ENCODE measurements at regions not wholly inside any gene's neighbourhood (a gene's known extent, or its start where the extent isn't known, plus 50 kb on each side); places are given as distances from the start of the nearest gene placed in this dataset.
A peak's percentile ranks its signal among the peaks of the same experiment; 100 is the strongest.

DNA sequence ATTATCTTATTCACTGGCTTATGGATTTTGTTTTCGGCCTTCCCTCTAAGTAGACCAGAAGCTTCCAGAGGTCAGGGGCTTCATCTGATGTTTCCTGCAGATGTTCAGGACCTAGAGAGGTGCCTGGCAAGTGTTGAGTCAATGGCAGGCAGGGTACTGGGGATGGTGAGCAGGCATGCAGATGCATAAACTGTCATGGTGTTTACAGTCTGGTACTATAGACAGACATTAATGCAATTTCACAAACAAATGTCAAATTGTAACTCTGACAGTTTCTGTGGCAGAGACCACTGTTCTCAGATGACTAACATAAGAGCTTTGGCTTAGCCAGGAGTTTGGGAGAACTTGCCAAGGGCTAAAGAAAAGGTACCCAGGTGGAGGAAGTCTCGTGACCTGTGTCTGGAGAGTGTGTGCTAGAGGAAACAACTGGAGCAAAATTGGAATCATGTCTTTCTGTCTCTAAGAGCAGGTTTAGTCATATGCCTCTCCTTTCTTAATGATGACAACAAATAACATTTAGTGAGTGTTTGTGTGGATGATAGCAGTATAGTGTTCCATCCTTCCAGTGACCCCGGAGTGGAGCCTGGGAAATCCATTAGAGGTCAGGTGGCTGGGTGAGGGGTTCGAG lies 53.7 kb upstream of the TRAK1 start:
- Mint-ChIP-seq H3K4me3 (no peak overlapping the region), H3K27me3 (no peaks in the 10 kb centered on the region), H3K4me1 (ENCODE audit: low read depth) (peaks cover 34% of the 10 kb centered on the region), H3K9me3 (no peaks in the 10 kb centered on the region), H3K27ac (no peak overlapping the region), H3K36me3 (ENCODE audit: low read depth) (peaks cover 17% of the 10 kb centered on the region)

DNA sequence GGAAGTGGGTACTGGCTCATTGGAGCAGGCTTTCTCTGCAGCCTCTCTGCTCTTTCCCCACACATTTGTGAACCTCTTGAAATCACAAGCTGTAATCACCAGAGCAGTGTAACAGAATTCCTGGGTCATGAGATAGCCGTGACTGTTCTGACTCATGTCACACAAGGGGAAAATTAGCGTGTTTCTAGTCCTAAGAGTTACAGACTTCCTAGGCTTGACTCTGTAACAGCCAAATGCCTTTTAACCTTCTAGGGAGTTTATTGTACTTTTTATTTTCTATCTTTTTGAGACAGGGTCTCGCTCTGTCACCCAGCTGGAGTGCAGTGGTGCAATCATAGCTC lies 54.7 kb upstream of the TRAK1 start:
- H3K36me3 Mint-ChIP-seq (ENCODE audit: low read depth) = peaks cover 17% of the 10 kb centered on the region
- no peak overlapping the region for H3K4me3 Mint-ChIP-seq
- H3K27me3 Mint-ChIP-seq = no peaks in the 10 kb centered on the region
- H3K4me1 Mint-ChIP-seq (ENCODE audit: low read depth) = peaks cover 42% of the 10 kb centered on the region
- no peaks in the 10 kb centered on the region for H3K9me3 Mint-ChIP-seq
- peak overlapping the region; percentile 19 for H3K27ac Mint-ChIP-seq

DNA sequence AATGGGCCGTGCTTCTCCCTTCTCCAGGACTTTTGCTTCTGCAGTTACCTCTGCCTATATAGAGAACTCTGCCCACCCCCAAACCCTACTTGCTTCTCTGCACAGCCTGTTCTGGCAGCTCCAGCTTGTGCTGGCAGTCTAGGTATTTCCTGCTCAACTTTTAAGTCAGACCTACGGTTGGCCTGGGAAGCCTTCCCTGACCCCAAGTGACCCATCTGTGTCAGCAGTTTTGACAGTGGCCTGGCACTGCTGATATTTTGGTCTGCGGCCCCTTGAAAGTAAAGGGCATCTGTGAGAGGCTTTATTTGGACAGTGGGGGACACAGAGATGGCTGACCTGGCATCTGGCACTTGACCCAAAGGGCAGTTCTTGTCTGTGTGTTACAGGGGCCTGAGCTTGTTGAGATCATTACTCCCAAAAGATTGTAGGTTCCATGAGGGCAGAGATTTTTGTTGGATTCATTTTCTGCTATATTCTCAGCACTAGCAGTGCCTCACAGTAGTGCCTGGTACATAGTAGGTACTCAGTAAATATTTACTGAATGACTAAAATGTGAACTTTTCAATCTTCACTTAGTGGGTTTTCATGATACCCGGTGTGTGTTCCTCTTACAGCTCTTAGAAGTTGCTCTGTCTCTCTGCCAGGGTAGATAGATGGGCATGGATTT lies 55.2 kb upstream of the TRAK1 start:
- H3K4me3 Mint-ChIP-seq = no peak overlapping the region
- peak overlapping the region; percentile 19 for H3K27ac Mint-ChIP-seq
- H3K4me1 Mint-ChIP-seq (ENCODE audit: low read depth) = peaks cover 42% of the 10 kb centered on the region
- H3K36me3 Mint-ChIP-seq (ENCODE audit: low read depth) = peaks cover 17% of the 10 kb centered on the region
- H3K27me3 Mint-ChIP-seq = no peaks in the 10 kb centered on the region
- no peaks in the 10 kb centered on the region for H3K9me3 Mint-ChIP-seq

DNA sequence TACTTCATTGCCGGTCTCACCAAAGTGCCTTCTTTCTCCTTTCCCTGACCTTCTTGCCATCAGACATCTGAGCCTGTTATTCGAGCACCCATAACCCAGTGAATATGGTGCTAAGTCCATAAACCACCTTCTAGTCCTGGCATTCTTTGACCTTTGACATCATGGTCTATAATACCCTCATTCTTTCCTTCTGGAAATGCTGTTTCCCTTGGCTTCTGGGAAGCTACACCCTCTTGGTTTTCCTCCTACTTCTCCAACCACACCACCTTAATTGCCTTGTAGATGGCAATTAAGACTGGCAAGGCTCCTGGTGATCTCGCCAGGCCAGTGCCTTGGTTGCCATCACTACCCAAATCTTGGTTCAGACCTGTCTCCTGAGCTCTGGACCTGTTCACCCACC lies 56.1 kb upstream of the TRAK1 start:
- H3K27ac Mint-ChIP-seq = no peak overlapping the region
- H3K9me3 Mint-ChIP-seq = no peaks in the 10 kb centered on the region
- no peak overlapping the region for H3K4me3 Mint-ChIP-seq
- H3K27me3 Mint-ChIP-seq = no peaks in the 10 kb centered on the region
- H3K4me1 Mint-ChIP-seq (ENCODE audit: low read depth) = peaks cover 41% of the 10 kb centered on the region
- peaks cover 17% of the 10 kb centered on the region for H3K36me3 Mint-ChIP-seq (ENCODE audit: low read depth)

DNA sequence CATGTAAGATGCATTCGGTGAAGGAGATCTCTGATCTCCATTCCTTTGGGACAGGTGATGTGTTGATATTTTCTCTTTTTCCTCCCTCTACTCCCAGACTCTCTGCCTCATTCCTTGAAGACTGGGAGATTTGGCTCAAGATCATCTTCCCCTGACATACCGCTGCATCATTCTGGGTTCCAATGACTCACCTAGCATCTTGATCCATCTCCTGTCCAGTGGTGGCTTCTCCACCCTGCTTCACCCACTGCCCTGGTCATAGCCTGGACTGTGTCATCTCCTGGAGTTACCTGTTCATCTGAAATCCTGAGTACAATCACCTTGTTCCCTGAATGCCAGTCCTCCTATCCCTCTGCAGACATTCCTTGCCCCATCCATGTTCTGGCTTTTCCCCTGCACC lies 57.4 kb upstream of the TRAK1 start:
- H3K27ac Mint-ChIP-seq = no peak overlapping the region
- peaks cover 13% of the 10 kb centered on the region for H3K36me3 Mint-ChIP-seq (ENCODE audit: low read depth)
- H3K4me3 Mint-ChIP-seq = no peak overlapping the region
- no peaks in the 10 kb centered on the region for H3K9me3 Mint-ChIP-seq
- no peaks in the 10 kb centered on the region for H3K27me3 Mint-ChIP-seq
- peaks cover 48% of the 10 kb centered on the region for H3K4me1 Mint-ChIP-seq (ENCODE audit: low read depth)

DNA sequence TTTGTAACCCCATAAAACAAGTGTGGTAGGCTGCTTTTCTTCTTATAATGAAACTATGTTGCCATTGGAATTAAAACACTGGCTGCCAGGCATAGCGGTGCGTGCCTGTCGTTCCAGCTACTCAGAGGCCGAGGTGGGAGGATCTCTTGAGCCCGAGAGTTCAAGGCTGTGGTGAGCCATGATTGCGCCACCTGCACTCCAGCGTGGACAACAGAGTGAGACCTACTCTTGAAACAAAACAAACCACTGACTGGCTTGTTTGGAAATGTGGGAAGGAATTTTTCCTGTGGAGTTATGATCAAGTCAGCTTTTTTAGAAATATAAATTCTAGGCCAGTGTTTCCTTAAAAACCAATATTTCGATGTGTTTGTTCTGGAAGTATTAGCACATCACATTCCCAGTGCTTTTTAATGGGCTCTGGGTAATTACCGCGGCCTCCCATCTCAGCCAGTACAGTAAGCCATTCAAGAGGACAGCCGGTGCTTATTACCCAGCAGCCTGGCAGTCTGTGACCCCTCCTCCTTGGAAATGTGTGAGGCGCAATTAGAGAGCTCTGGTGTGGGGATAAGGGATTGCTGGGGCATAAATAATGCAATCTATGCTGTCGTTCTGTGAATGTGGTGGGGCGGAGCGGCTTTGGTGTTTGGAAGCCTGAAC lies 58.3 kb upstream of the TRAK1 start:
- H3K4me1 Mint-ChIP-seq (ENCODE audit: low read depth) = peaks cover 52% of the 10 kb centered on the region
- no peak overlapping the region for H3K4me3 Mint-ChIP-seq
- no peak overlapping the region for H3K27ac Mint-ChIP-seq
- H3K27me3 Mint-ChIP-seq = no peaks in the 10 kb centered on the region
- peaks cover 20% of the 10 kb centered on the region for H3K36me3 Mint-ChIP-seq (ENCODE audit: low read depth)
- peaks cover 5% of the 10 kb centered on the region for H3K9me3 Mint-ChIP-seq

DNA sequence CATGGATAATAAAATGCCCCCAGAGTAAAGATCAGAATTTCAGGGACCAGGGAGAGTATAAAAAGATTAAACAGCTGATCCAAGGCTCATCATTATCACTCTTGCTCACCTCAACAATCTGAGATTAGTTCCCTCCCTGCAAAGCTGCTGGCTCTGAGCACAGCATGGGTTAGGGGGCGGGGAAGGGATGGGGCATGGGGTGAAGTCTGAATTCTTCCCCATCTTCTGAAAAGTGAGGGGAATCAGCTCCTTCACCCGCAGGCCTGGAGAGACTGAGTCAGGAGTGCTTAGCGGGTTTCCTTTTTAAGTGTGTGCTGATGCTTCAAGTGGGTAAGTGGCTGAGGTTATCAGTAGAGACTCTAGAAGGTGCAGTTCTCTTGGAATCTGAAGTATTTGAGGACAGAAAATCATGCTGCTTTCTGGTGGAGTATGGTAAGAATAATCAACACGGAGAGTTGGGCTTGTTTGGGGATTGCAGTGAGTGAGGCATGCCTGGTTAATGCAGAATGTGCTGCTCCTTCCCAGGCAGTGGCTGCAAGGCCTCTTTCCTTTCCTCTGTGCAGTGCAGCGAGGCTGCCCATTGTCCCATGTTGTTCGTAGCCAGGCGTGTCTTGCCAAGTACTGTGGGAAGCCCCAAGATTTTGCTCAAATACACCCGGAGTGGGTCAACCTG lies 59.2 kb upstream of the TRAK1 start:
- no peaks in the 10 kb centered on the region for H3K27me3 Mint-ChIP-seq
- H3K4me1 Mint-ChIP-seq (ENCODE audit: low read depth) = peaks cover 43% of the 10 kb centered on the region
- H3K4me3 Mint-ChIP-seq = no peak overlapping the region
- peaks cover 5% of the 10 kb centered on the region for H3K9me3 Mint-ChIP-seq
- peak overlapping the region; percentile 7 for H3K27ac Mint-ChIP-seq
- H3K36me3 Mint-ChIP-seq (ENCODE audit: low read depth) = peaks cover 20% of the 10 kb centered on the region

DNA sequence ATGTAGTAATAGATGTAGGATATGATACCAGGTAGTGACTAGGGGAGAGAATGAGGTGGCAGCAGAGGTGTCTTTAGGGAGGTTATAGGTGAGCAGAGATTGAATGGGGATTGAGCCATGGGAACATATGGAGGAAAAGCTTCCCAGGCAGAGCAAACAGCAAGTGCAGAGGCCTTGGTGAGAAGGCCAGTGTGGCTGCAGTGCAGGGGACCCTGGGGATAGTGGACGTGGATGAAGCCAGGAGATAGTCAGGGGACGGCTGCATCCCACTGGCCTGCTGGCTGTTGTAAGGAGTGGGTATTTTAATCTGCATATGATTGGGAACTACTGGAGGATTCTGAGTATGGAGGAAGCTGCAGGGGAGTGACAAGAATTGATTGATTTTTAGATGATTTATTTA lies 62.7 kb upstream of the TRAK1 start:
- Mint-ChIP-seq H3K4me1 (ENCODE audit: low read depth) (peaks cover 66% of the 10 kb centered on the region), H3K27ac (no peak overlapping the region), H3K9me3 (peaks cover 5% of the 10 kb centered on the region), H3K36me3 (ENCODE audit: low read depth) (peaks cover 8% of the 10 kb centered on the region), H3K27me3 (no peaks in the 10 kb centered on the region), H3K4me3 (no peak overlapping the region)

DNA sequence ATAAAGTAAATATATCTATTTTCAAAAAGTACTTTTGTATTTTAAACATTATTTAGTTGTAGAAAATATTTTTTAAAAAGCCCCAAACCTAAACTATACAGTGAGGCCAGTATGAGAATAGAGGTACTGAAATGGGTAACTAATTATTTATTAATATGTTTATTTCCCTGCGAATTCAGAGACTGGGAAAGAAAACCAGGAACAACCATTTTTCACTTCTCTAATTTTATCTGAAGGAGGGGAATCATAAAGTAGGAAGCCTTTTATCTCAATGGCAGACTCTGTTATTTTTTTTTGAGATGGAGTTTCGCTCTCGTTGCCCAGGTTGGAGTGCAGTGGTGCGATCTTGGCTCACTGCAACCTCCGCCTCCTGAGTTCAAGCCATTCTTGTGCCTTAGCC lies 63.6 kb upstream of the TRAK1 start:
- Mint-ChIP-seq H3K4me1 (ENCODE audit: low read depth) (peaks cover 75% of the 10 kb centered on the region), H3K36me3 (ENCODE audit: low read depth) (peaks cover 12% of the 10 kb centered on the region), H3K9me3 (peaks cover 5% of the 10 kb centered on the region), H3K4me3 (no peak overlapping the region), H3K27ac (no peak overlapping the region), H3K27me3 (no peaks in the 10 kb centered on the region)

DNA sequence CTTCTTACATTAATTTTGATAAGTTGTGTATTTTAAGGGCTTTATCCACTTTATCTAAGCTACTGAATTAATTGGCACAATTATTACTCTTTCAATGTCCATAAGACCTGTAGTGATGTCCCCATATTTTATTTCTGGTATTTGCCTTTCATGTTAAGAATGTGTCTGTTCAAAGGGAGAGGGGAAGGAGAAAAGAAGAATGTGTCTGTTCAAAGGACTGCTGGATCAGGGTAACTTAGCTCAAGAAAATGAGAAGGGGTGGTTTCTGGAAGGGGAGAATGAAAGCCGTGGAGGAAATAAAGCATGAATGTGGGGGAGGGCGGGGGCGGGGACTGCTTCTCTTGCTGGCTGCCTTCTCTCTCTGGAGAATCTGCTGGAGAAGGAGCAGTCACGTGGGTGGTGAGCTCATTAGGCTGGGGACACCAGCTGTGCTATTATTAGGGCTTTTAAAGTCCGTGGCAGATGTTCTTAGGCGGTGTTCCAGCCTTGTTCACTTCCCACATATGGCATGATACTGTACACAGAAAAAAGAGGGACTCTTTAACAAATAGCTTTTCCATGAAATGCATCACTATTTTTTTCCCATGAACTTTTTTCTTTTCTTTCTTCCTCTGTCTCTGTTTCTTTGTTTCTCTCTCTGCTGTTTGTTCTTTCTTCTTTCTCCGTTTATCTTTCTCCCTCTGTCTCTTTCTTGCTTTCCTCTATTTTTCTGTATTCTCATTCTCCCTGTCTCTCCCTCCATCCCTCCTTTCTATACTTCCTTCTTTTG lies 63.7 kb upstream of the ULK4 start:
- H3K36me3 Mint-ChIP-seq (ENCODE audit: low read depth) = peaks cover 12% of the 10 kb centered on the region
- H3K27ac Mint-ChIP-seq = peak overlapping the region; percentile 80
- H3K9me3 Mint-ChIP-seq = peaks cover 5% of the 10 kb centered on the region
- peak overlapping the region; percentile 59 for H3K4me3 Mint-ChIP-seq
- H3K27me3 Mint-ChIP-seq = no peaks in the 10 kb centered on the region
- H3K4me1 Mint-ChIP-seq (ENCODE audit: low read depth) = peaks cover 82% of the 10 kb centered on the region

DNA sequence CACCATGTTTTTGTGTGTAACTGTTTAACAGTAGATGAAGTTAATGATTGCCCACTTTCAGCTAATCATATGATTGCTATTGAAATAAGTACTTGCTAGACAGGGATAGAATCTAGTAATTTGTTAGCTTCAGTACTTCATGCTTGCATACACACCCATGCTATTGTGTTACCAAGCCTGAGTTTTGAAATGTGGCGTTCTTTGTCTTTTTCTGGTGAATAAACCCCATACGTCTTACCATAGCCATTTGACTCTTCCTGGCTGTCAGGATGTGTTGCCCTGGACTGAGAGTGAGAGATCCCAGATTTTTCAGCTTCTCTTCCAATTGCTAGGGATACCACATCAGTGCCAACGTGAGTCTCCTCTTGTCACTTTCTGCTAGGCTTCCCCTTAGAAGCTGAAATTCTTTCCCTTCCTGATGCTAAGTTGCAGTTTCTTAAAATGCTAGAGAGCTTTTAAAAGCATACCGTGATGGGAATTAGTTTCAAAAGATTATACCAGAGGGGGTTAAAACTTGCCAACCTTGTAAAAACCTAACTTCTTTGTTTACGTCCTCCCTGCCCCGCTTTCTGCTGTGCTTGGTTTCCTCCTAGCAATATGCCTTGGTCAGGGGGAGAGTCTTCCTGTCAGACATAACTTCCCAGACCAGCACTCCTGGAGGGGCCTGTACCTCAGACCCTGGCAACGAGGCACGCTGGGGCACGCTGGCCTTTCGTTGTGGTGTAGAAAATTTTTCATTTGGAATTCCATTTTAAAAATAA lies 62.9 kb upstream of the ULK4 start:
- H3K4me1 Mint-ChIP-seq (ENCODE audit: low read depth) = peaks cover 87% of the 10 kb centered on the region
- no peak overlapping the region for H3K4me3 Mint-ChIP-seq
- peak overlapping the region; percentile 61 for H3K27ac Mint-ChIP-seq

DNA sequence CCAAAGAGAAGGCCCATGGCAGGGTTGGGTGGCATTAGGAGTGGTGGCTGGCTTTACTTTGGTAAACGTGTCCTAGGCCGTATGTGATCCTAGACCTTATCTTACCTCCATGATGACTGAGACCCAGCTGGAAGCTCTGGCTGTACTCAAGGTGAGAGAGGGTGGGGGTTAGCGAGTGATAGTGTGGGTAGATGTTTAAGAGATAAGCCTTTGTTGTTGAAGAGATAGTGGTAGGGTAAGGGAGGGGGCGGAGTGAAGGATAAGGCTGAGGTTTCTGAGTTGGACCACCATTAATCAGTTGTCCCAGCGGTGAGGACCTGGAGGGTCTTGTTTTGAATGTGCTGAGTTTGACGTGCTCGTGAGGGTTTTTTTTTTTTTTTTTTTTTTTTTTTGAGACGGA lies 61.5 kb upstream of the ULK4 start:
- H3K4me1 Mint-ChIP-seq (ENCODE audit: low read depth) = peaks cover 87% of the 10 kb centered on the region
- H3K27me3 Mint-ChIP-seq = no peaks in the 10 kb centered on the region
- peak overlapping the region; percentile 91 for H3K27ac Mint-ChIP-seq
- peak overlapping the region; percentile 70 for H3K4me3 Mint-ChIP-seq
- peaks cover 9% of the 10 kb centered on the region for H3K36me3 Mint-ChIP-seq (ENCODE audit: low read depth)
- H3K9me3 Mint-ChIP-seq = peaks cover 3% of the 10 kb centered on the region

More for the DNA sequence above, 62.9 kb upstream of the ULK4 start:
- peaks cover 5% of the 10 kb centered on the region for H3K9me3 Mint-ChIP-seq
- H3K36me3 Mint-ChIP-seq (ENCODE audit: low read depth) = peaks cover 12% of the 10 kb centered on the region
- H3K27me3 Mint-ChIP-seq = no peaks in the 10 kb centered on the region

DNA sequence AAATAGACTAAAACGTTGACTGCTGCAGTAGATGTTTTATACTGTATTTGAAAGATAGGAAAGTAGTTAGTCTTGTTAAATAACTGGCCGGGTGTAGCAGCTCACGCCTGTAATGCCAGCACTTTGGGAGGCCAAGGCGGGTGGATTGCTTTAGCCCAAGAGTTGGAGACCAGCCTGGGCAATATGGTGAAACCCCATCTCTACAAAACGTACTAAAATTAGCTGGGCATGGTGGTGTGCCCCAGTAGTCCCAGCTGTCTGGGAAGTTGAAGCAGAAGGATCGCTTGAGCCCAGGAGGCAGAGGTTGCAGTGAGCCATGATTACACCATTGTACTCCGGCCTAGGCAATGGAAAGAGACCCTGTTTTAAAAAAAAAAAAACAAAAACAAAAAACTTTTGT lies 60.5 kb upstream of the ULK4 start:
- Mint-ChIP-seq H3K9me3 (no peaks in the 10 kb centered on the region), H3K27me3 (no peaks in the 10 kb centered on the region), H3K4me3 (no peak overlapping the region), H3K4me1 (ENCODE audit: low read depth) (peaks cover 93% of the 10 kb centered on the region), H3K27ac (peak overlapping the region; percentile 91), H3K36me3 (ENCODE audit: low read depth) (peaks cover 6% of the 10 kb centered on the region)

DNA sequence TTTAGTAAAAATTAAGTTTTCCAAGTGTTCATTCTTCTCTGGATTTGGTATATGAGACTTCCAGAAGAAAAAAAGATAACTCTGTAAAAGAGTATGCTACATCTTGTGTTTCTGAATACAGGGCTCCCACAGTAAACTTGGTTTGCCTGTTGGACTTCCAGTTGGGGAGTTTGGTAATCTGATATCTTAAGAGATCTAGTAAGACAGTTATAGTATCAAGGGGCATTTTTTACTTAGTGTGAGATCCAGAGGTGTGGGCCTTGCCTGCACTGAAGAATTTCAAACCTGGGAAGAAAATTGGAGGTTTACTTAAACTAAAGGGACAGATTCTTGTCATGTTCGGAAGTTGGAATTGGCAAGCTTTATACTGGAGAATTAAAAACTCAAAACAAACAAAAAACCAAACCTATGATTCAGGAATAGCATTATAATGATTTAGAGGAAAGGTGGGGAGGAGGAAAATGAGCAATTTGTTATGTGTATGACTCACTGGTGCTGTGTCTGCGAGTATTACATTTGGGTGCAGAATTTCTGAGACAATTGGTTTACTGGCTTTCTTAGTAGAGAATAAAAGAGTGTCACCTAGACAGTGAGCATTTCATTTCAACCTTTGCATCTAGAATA lies 58.9 kb upstream of the ULK4 start:
- H3K4me1 Mint-ChIP-seq (ENCODE audit: low read depth) = peaks cover 95% of the 10 kb centered on the region
- no peaks in the 10 kb centered on the region for H3K9me3 Mint-ChIP-seq
- H3K27ac Mint-ChIP-seq = peak overlapping the region; percentile 66
- peak overlapping the region; percentile 1 for H3K4me3 Mint-ChIP-seq
- no peaks in the 10 kb centered on the region for H3K27me3 Mint-ChIP-seq
- H3K36me3 Mint-ChIP-seq (ENCODE audit: low read depth) = peaks cover 11% of the 10 kb centered on the region

All from stimulated activated naive CD8-positive, alpha-beta T cell treated with anti-CD3 and anti-CD28 coated beads, Interleukin-15, Interleukin-2, amounts not matched to agents 100 ng/mL and 50 ng/mL, for 24 hours (primary cell).